Mononuclear cell (primary cell): ENCODE measurements at regions not wholly inside any gene's neighbourhood (a gene's known extent, or its start where the extent isn't known, plus 50 kb on each side); places are given as distances from the start of the nearest gene placed in this dataset.
"Not testable (repeated sequence)": the region's sequence is repeated elsewhere in the genome, so short reads cannot be mapped to it uniquely, and the experiment has no call there.

ENCODE experiments used
- H3K27me3 ChIP-seq: 2 replicates; pipeline ENCODE4 v1.6.0; 2011; ENCODE audit warnings: low read length, control low read depth; ENCODE audit not compliant: insufficient read depth
- H3K4me1 ChIP-seq: 2 replicates; pipeline ENCODE4 v1.5.1; 2011; ENCODE audit warnings: mild to moderate bottlenecking, low read length, control low read depth; ENCODE audit not compliant: insufficient read depth
- H3K4me3 ChIP-seq: 2 replicates; pipeline ENCODE4 v1.5.1; 2011; ENCODE audit warnings: mild to moderate bottlenecking, low read length, moderate library complexity
- H3K9me3 ChIP-seq: 2 replicates; pipeline ENCODE4 v1.5.1; 2011; ENCODE audit warnings: low read depth, mild to moderate bottlenecking, control low read depth, low read length

DNA sequence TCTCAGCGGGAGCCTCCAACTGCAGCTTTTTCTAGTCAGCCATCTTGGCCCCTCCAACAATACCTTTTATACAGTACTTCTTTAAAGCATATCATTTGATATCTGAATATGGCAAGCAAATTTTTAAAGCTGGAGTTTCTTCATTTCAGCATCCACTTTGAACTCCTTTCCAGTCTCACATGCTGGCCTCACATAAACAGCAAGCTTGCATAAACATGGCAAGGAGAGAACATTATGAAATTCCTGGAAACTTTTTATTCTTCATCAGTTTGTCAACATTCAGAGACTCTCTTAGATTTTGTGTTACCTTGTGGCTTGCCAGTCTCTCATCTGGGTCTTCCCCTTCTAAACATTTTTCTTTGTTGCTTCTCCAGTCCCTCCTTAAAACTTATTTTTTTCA lies 745.3 kb downstream of the NR2F1-AS1 start:
- H3K4me1 ChIP-seq = no peaks in the 10 kb centered on the region
- H3K9me3 ChIP-seq = no peaks in the 10 kb centered on the region
- H3K4me3 ChIP-seq = no peak overlapping the region
- H3K27me3 ChIP-seq = no peaks in the 10 kb centered on the region

GRCh38 chr5:92823551-92823950 lies 757.5 kb downstream of the NR2F1-AS1 start:
- H3K4me1 ChIP-seq, H3K9me3 ChIP-seq, H3K27me3 ChIP-seq, H3K4me3 ChIP-seq: not testable (repeated sequence)

DNA sequence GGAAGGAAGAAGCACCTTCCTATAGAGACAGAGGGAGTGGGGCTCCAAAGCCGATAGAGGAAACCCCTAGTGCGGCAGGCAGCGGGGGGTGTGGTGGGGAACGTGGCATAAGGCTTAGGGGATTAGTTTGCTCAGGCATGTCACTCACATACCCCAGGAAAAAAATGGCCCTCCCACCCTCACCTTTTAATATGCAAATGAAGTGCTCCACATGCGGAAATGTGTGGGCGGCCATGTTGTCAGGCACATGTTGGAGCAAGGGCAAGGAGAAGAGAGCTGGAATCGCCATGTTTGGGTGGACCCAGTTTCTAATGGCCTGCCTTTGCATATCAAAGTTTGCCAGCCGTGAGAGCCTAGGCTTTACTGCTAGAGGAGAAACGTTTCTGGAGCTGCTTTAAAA lies 758.8 kb downstream of the NR2F1-AS1 start:
- H3K4me1 ChIP-seq = no peaks in the 10 kb centered on the region

GRCh38 chr5:92809855-92810465 lies 771.1 kb downstream of the NR2F1-AS1 start:
- H3K9me3 ChIP-seq = no peaks in the 10 kb centered on the region
- no peak overlapping the region for H3K4me3 ChIP-seq
- H3K27me3 ChIP-seq = no peaks in the 10 kb centered on the region
- H3K4me1 ChIP-seq = no peaks in the 10 kb centered on the region

More for the DNA sequence above, 758.8 kb downstream of the NR2F1-AS1 start:
- H3K27me3 ChIP-seq = no peaks in the 10 kb centered on the region
- H3K4me3 ChIP-seq = no peak overlapping the region
- no peaks in the 10 kb centered on the region for H3K9me3 ChIP-seq

DNA sequence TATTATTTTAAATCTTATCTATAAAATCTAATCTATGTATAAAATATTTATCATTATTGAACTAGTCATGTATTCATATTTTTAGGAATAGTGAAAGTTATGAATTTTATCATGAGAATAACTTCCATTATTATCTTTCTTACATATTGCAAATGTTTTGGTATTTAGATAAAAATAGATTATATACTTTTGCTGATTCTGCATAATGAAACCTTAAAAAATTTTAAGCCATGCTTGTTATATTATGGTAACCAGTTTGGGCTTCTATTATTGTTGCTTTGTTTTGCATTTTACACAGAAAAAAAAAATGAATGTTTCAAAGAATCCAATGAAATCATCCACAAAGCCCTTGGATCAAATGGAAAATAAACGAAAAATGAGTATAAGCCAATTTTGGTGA lies 772.5 kb downstream of the NR2F1-AS1 start:
- Histone ChIP-seq H3K4me3 (no peak overlapping the region), H3K4me1 (no peaks in the 10 kb centered on the region), H3K27me3 (no peaks in the 10 kb centered on the region), H3K9me3 (no peaks in the 10 kb centered on the region)

DNA sequence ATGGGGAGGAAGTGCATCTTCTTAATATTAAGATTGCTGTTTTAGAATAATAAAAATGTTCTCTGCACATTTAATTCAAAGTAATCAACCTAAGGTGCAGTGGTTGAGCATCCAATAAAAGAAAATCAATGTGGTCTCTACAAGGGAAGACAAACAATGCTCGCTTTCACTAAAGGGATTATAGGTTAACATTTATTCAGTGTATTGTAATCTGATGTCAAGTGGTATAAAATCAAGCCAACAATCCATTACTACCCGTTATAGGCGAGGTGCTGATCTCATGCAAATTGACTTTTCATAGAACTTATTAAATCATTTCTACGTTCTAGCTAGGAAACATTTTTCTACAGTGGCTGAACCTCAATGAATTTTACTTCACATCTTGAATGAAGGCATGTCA lies 773.9 kb downstream of the NR2F1-AS1 start:
- Histone ChIP-seq H3K9me3 (no peaks in the 10 kb centered on the region), H3K27me3 (no peaks in the 10 kb centered on the region), H3K4me3 (no peak overlapping the region)

DNA sequence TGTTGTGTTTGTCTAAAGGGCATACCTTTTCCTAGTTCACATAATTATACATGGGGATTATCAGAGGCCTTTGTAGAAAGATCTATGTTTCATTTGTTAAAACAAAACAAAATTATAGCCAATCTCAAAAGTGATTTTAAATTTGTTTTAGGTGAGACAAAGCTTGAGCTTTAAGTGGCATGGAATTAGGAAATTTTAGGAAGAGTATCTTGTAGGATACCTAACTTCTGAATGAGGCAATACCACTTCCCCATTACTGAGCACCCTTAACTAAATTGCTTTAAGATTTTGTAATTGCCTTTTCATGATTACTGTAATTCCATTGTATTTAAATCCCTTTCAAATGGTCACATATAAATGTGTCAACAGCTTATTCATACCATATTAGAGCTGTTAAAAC lies 775.6 kb downstream of the NR2F1-AS1 start:
- Histone ChIP-seq H3K4me1 (no peaks in the 10 kb centered on the region), H3K9me3 (no peaks in the 10 kb centered on the region), H3K27me3 (no peaks in the 10 kb centered on the region), H3K4me3 (no peak overlapping the region)

More for the DNA sequence above, 773.9 kb downstream of the NR2F1-AS1 start:
- H3K4me1 ChIP-seq = no peaks in the 10 kb centered on the region

GRCh38 chr5:92801911-92802310 lies 779.1 kb downstream of the NR2F1-AS1 start:
- Histone ChIP-seq H3K9me3 (peaks cover 12% of the 10 kb centered on the region), H3K4me3 (no peak overlapping the region), H3K4me1 (no peaks in the 10 kb centered on the region), H3K27me3 (no peaks in the 10 kb centered on the region)

DNA sequence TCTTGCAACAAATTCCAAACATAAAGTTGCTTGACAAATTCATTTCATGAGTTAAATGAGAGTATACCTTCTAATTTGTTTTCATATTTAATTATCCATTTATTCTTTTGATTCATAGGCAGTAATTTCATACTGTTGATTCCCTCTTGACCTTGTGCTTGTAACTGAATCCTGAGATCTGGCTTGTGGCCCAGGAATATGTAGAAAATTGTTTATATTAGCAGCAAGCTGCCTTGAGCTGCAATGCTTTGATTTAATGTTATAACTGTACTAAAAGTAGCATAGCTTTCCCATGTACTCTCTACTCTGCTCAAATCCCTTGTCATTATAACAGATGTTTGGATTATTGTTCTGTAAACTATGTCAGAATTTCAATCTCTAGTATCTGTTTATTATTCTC lies 780.7 kb downstream of the NR2F1-AS1 start:
- Histone ChIP-seq H3K4me3 (no peak overlapping the region), H3K27me3 (no peaks in the 10 kb centered on the region), H3K9me3 (peaks cover 12% of the 10 kb centered on the region), H3K4me1 (no peaks in the 10 kb centered on the region)

GRCh38 chr5:92795633-92796032 lies 785.4 kb downstream of the NR2F1-AS1 start:
- no peaks in the 10 kb centered on the region for H3K4me1 ChIP-seq
- H3K27me3 ChIP-seq = no peaks in the 10 kb centered on the region
- no peak overlapping the region for H3K4me3 ChIP-seq
- H3K9me3 ChIP-seq = peaks cover 22% of the 10 kb centered on the region

DNA sequence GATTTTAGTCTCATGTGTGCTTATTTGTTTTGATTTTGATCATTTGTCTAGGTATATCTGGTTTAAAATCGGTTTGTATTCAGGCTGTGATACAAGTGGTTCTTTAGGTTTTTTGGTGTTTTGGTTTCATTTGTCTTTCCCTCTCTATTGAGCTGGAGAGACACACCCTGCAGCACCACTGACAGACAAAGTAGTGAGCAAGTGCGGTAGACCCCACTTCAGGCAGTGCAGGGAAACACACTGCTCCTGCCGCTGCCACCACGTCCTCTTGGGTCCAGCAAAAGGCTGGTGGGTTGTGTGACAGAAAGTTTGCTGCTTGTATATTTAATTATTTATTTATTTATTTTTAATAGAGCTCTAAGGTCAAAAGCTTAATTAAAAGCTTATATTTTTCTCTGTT lies 801.0 kb downstream of the NR2F1-AS1 start:
- no peaks in the 10 kb centered on the region for H3K4me1 ChIP-seq
- H3K27me3 ChIP-seq = no peaks in the 10 kb centered on the region
- H3K4me3 ChIP-seq = no peak overlapping the region
- H3K9me3 ChIP-seq = no peaks in the 10 kb centered on the region

DNA sequence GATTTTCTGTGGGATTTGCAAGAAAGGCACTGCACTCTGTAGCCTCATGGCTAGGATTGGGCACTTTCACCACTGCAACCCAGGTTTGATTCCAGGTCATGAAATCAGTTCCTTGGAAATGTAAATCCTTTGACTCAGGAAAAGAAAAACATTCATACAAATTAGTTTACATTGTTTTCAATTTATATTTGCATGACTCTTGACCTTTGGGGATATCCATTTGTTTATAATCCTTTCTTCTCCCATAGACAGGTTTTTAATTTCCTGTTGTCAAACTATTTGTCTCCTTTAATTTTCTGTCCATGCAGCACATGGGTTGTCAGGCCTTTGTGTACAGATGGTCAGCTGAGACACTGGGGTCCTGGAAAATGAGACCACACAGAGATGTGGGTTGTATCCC lies 801.5 kb downstream of the NR2F1-AS1 start:
- Histone ChIP-seq H3K27me3 (no peaks in the 10 kb centered on the region), H3K4me1 (no peaks in the 10 kb centered on the region), H3K9me3 (no peaks in the 10 kb centered on the region), H3K4me3 (no peak overlapping the region)

- Histone ChIP-seq H3K27me3 (no peaks in the 10 kb centered on the region), H3K4me3 (no peak overlapping the region), H3K9me3 (no peaks in the 10 kb centered on the region), H3K4me1 (no peaks in the 10 kb centered on the region)
Observed at GRCh38 chr5:92778261-92778660, 802.8 kb downstream of the NR2F1-AS1 start.

GRCh38 chr5:92777421-92777820 lies 803.6 kb downstream of the NR2F1-AS1 start:
- no peaks in the 10 kb centered on the region for H3K9me3 ChIP-seq
- no peaks in the 10 kb centered on the region for H3K27me3 ChIP-seq
- no peak overlapping the region for H3K4me3 ChIP-seq
- H3K4me1 ChIP-seq = no peaks in the 10 kb centered on the region

DNA sequence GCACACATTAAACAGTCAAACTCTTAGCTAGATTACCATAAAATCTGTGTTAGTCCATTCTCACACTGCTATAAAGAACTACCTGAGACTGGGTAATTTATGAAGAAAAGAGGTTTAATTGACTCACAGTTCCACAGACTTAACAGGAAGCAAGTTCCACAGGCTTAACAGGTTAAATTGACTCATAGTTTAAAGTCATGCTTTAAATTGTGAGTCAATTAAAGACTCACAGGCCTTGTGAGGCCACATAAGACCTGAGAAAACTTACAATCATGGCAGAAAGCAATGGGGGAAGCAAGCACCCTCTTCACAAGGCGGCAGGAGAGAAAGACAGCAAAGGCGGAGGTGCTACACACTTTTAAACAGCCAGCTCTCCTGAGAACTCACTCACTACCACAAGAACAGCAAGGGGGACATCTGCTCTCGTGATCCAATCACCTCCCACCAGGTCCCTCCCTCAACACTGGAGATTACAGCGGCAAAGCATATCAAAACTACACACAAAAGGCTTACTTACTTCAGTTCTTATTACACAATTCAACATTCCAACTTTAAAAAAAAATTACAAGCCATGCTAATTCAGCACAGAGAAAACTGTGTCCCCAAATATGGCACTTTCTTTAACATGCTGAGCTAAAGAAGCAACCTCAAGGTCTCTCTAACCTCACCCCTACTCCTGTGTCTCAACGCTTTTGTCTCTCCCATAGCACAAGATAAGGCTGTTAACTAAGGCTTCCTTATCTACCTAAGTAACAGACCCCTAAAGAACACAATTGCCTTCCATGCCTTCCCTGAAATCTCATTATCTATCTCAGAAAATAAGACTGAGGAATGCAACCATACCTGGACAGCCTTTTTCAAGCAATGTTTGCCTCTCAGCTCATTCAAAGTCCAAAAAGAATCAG lies 805.1 kb downstream of the NR2F1-AS1 start:
- no peaks in the 10 kb centered on the region for H3K4me1 ChIP-seq
- H3K4me3 ChIP-seq = no peak overlapping the region
- H3K27me3 ChIP-seq = no peaks in the 10 kb centered on the region
- no peaks in the 10 kb centered on the region for H3K9me3 ChIP-seq

DNA sequence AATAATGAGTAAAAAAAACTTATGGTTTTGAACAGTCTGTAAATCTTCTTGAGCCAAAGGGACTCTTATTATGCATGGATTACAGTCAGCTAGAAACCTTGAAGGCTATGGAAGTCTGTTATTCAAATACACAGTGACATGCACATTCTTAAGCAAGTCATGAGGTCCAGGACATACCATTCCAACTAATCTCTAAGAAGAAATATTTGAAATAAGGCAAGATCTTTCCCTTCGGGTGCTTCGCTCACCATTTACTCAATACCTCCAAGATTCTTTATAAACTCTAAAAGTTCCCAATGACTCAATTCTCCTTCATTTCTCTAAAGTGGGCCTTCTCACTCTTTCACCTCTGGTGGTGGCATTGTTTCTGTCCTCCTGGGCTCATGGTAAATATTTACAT lies 811.0 kb downstream of the NR2F1-AS1 start:
- Histone ChIP-seq H3K4me3 (no peak overlapping the region), H3K27me3 (no peaks in the 10 kb centered on the region), H3K4me1 (no peaks in the 10 kb centered on the region), H3K9me3 (no peaks in the 10 kb centered on the region)
